HG02588 (cell line): ENCODE measurements at regions not wholly inside any gene's neighbourhood (a gene's known extent, or its start where the extent isn't known, plus 50 kb on each side); places are given as distances from the start of the nearest gene placed in this dataset.

ENCODE experiments used
- ATAC-seq: cut with Tn5 transposase; IDR thresholded peaks from one replicate; pipeline ENCODE4 v1.9.1; 2021; ENCODE audit warnings: mild to moderate bottlenecking, moderate library complexity; ENCODE audit not compliant: unreplicated experiment

- no peak for ATAC-seq
Measured at GRCh38 chr7:106486331-106486730, 174.6 kb downstream of the CCDC71L start.

DNA sequence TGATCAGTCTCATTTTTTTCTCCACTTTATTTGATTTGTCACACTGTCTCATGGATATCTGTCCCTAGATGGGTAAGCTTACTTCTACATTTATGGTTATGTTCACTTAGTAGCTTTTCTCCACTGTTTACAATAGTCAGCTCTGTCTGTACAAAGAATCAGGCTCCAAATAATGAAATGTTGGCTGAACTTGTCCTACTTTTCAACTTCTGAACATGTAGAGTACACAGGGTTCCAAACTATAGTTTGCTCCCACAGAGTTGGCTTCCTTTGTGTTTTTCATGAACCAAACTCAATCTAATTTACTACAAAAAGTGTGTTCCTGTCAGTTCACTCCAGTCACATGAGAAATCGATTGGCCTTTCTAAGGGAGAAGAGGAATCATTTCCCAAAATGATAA lies 175.0 kb downstream of the CCDC71L start:
- ATAC-seq, result no peak

- no peak for ATAC-seq
Measured at GRCh38 chr7:106485031-106485551, 175.9 kb downstream of the CCDC71L start.

GRCh38 chr7:106484562-106484961 lies 176.4 kb downstream of the CCDC71L start:
- ATAC-seq, result no peak

DNA sequence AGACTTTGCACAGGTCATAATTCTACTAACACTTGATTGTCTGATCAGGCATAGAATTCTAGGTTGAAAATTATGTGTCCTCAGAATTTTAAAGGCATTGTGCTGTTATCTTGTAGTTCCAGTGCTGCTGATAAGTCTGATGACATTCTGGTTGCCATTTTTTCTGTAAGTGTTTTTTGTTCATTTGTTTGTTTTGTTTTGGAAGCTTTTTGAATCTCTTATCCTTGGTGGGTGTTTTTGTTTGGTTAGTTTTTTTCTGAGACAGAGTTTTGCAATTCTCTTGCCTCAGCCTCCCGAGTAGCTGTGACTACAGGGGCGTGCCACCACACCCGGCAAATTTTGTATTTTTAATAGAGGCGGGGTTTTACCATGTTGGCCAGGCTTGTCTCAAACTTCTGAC lies 178.9 kb downstream of the CCDC71L start:
- ATAC-seq, result no peak

DNA sequence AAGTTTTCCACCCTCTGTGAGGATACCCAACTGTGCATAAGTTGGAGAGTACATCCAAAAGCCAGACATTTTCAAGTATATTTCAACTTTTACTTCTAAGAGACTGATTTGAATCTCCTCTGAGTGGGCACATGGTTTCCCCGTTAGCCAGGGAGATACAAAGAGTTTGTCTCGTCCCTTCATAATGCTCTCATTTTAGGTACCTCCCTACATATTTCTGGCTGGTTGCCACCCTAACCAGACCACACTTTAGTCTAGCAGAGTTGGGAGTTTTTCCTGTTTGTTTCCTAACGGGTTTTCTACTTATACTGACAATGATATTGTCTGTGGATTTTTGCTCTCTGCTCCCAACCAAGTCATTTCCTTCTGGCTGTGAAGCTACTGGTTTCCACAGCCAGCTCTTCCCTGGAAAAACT lies 180.3 kb downstream of the CCDC71L start:
- no peak for ATAC-seq

DNA sequence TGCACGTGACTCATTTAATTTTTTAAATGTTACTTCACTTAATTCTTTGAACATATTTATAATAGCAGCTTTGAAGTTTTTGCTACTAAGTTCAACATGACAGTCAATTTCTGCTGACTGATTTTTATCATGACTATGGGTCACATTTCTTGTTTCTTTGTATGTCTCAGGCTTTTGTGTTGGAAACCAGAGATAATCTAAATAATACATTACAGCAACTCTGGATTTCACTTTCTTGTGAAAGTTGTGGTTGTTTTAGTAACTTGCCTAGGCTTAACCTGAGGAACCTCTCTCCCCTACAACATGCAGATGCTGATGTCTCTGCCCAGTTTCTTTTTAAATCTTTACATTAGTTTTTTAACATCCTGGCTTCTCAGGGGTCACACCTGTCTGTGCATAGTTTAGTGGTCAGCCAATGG lies 180.8 kb downstream of the CCDC71L start:
- peak; percentile 80 for ATAC-seq

DNA sequence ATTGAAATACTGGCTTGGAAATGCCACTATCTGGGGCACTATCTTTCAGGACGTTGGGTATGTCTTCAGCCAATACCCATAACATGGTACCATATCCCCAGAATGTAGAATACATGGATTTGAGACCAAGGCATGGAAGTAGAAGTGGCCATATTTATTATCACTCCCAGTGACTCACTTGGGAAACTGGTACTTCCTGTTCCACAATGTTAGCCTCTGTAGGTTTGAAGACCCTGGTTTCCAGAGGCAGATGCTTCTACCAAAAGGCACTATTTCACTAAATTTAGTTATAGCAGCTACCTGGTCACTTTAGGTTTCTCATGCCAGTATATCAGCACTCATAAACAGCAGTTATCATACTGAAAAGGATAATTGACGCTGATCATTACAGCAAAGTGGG lies 184.2 kb downstream of the CCDC71L start:
- no peak for ATAC-seq

GRCh38 chr7:106472741-106473140 lies 188.0 kb upstream of the NAMPT start:
- no peak for ATAC-seq

DNA sequence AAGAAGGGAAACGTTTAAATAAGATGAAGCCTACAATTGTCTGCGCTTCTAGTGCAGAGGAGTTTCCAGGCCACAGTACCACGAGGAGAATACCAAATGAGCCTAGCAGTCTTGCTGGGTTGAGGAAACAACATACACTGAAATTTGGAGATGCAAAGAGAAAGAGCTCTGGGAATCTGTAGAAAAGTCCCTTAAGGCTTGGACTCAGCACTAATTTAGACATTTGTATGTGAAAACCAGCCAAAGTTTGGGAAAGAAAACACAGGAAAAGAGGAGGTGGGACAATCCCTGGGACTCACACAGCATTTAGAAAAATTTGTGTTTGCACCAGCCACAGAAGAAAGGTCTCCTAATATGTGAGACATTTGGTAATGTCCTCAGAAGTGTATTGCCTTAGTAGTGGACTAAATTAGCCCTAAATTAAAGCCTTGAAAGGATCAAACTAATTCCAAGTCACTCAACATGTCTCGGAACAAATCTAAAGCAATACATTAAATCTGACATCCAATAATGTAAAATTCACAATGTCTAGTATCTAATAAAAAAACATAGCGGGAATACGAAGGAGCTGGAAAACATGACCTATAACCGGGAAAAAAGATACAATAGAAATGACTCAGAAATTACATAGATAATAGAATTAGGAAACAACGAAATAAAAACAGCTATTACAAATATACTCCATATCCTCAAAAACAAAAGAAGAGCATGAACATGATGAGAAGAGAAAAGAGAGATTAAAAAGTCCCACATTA lies 187.1 kb upstream of the NAMPT start:
- no peak for ATAC-seq

- ATAC-seq, result no peak
Measured at GRCh38 chr7:106471021-106471420, 186.2 kb upstream of the NAMPT start.

DNA sequence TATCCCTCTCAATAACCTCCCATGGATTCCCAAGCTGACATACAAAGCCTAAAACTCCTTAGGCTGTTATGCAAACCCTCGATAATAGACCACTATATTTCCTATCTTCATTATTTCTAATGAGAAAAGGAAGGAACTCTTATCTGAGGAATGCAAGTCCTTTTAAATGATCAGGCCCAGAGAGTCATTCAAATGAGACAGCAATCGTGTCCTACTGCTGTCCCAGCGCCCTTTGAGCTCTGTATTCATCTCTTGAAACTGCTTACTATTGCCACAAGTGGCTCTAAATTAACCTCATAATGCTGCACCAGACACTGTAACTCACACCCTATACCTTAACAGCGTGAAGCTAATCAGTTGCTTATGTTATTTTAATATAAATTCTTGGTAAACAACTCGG lies 182.1 kb upstream of the NAMPT start:
- ATAC-seq, result no peak

DNA sequence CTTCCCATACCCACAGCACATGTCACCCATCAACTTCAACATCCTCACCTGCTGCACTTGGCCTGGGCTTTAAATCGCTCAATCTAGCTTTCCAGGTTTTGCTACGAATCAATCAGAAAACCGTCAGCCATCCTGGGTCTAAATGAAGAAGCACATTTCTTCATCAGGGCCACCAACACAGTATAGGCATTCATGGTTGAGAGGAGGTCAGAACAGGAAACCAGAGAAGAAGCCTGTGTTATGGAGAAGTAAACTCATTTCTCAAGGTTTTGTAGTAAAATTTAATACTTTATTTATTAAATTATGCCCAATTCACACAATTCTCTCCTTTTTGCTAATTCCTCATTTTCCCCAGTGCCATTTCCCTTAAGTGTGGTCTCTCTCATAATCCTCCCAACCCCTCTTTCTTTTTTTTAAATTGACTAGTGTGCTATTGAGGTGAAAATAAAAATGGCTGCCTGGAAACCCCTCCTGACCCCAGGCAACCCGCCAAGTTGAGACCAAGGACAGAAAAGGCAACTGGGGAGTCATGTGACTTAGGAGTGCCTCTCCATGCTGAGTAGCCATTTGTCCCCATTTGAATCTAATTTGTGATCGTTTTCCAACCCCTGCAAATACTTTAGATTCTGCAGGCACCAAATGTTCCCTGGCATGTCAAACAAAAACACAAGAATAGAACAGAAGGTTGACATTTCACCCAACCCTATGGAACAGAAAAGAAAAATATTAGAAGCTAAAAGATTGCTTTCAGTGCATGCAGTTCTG lies 181.1 kb upstream of the NAMPT start:
- ATAC-seq, result no peak

DNA sequence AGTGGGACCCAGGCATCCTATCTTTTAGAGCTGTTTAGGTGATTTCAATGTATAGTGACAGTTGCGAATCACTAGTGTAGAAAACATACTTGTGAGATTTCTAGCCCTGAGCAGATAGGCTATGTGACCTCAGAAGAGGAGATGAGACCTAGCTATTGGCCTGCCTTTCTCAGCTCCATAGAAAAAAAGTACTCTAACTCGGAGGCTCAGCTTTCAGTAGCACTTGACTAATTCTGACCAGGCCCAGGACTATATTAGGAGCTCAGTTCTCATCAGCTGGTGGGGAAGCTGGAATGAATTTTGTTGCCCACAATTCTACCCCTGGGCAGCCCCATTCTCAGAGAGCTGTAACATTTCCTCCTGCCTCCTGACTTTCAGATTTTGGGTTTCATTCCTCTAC lies 179.9 kb upstream of the NAMPT start:
- no peak for ATAC-seq

- no peak for ATAC-seq
Measured at GRCh38 chr7:106463851-106464611, 179.2 kb upstream of the NAMPT start.

- no peak for ATAC-seq
Measured at GRCh38 chr7:106462914-106463482, 178.2 kb upstream of the NAMPT start.

GRCh38 chr7:106462365-106462859 lies 177.6 kb upstream of the NAMPT start:
- no peak for ATAC-seq

DNA sequence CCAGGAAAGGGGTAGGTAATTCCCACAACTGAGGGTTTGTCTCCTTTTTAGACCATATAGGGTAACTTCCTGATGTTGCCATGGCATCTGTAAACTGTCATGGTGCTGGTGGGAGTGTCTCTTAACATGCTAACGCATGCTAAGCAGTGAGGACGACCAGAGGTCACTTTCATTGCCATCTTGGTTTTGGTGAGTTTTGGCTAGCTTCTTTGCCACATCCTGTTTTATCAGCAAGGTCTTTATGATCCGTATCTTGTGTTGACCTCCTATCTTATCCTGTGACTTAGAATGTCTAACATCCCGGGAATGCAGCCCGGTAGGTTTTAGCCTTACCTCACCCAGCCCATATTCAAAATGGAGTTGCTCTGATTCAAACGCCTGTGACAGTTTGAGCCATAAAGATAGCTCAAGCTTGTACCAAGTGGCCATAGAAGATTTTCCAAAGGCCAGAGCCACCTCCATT lies 176.0 kb upstream of the NAMPT start:
- no peak for ATAC-seq

GRCh38 chr7:106459397-106460072 lies 174.8 kb upstream of the NAMPT start:
- ATAC-seq, result no peak

- ATAC-seq, result no peak
Measured at GRCh38 chr7:106457678-106458077, 172.9 kb upstream of the NAMPT start.
